RWPE2 (cell line): ENCODE measurements at regions not wholly inside any gene's neighbourhood (a gene's known extent, or its start where the extent isn't known, plus 50 kb on each side); places are given as distances from the start of the nearest gene placed in this dataset.

ENCODE experiments used
- ATAC-seq: fragments of 200-7000 bp; cut with Tn5 transposase; 3 replicates; pipeline ENCODE4 v1.9.1; 2021; ENCODE audit warnings: low read depth
- DNase-seq: peaks from one replicate; pipeline ENCODE4 v3.0.0-alpha.2; 2020; ENCODE audit warnings: low spot score
- H3K27ac ChIP-seq: fragments of 450-650 bp; 2 replicates; pipeline ENCODE4 v1.5.1; 2017; ENCODE audit warnings: mild to moderate bottlenecking; ENCODE audit not compliant: poor library complexity, severe bottlenecking
- H3K27me3 ChIP-seq: fragments of 250-450 bp; sonication (Bioruptor Pico); 2 replicates; pipeline ENCODE4 v1.5.1; 2021; ENCODE audit warnings: mild to moderate bottlenecking, moderate library complexity; ENCODE audit not compliant: insufficient read depth, poor library complexity, severe bottlenecking
- H3K36me3 ChIP-seq: fragments of 250-450 bp; sonication (Bioruptor Pico); 2 replicates; pipeline ENCODE4 v1.5.1; 2020; ENCODE audit warnings: low read depth, mild to moderate bottlenecking, moderate library complexity
- H3K4me1 ChIP-seq: fragments of 250-450 bp; sonication (Bioruptor Pico); 2 replicates; pipeline ENCODE4 v1.5.1; 2021; ENCODE audit warnings: mild to moderate bottlenecking, moderate library complexity; ENCODE audit not compliant: insufficient read depth, poor library complexity, severe bottlenecking
- H3K4me3 ChIP-seq: fragments of 250-450 bp; sonication (Bioruptor Pico); 2 replicates; pipeline ENCODE4 v1.5.1; 2021; ENCODE audit warnings: mild to moderate bottlenecking, moderate library complexity; ENCODE audit not compliant: severe bottlenecking
- H3K9me3 ChIP-seq: fragments of 250-450 bp; sonication (Bioruptor Pico); 2 replicates; pipeline ENCODE4 v1.5.1; 2021; ENCODE audit warnings: mild to moderate bottlenecking, moderate library complexity; ENCODE audit not compliant: severe bottlenecking
- CTCF ChIP-seq: fragments of 450-650 bp; IDR thresholded peaks from one replicate; pipeline ENCODE4 v1.5.1; 2017; ENCODE audit warnings: mild to moderate bottlenecking, moderate library complexity; ENCODE audit not compliant: poor library complexity, severe bottlenecking

DNA sequence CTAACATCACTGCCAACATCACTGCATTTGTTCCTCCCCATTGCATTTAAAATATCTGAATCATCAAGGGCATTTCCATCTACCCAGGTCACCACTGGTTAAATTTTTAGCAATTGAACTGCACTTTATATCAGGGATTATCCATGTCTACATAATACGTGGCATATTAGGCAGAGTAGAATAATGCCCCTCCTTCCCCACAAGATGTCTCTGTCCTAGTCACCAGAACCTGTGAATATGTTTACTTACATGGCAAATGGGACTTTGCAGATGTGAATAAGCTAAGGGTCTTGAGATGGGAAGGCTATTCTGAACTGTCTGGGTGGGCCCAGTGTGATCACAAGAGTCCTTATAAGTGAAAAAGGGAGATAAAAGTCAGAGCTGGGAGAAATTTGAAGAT is 181.7 kb upstream of the ARID2 start:
- ATAC-seq (no peak), DNase-seq (no peak)
- no peaks in the 10 kb centered on the region for H3K4me1 ChIP-seq
- no peak for TF ChIP-seq CTCF
- H3K27me3 ChIP-seq = no peaks in the 10 kb centered on the region
- no peak overlapping the region for H3K27ac ChIP-seq
- no peak overlapping the region for H3K4me3 ChIP-seq
- H3K9me3 ChIP-seq = no peaks in the 10 kb centered on the region
- H3K36me3 ChIP-seq = no peaks in the 10 kb centered on the region

GRCh38 chr12:45548426-45548825 is 181.1 kb upstream of the ARID2 start:
- TF ChIP-seq CTCF = no peak
- H3K27ac ChIP-seq = no peak overlapping the region
- H3K9me3 ChIP-seq = no peaks in the 10 kb centered on the region
- H3K27me3 ChIP-seq = no peaks in the 10 kb centered on the region
- ATAC-seq = no peak
- H3K36me3 ChIP-seq = no peaks in the 10 kb centered on the region
- H3K4me3 ChIP-seq = no peak overlapping the region
- DNase-seq = no peak
- H3K4me1 ChIP-seq = no peaks in the 10 kb centered on the region

DNA sequence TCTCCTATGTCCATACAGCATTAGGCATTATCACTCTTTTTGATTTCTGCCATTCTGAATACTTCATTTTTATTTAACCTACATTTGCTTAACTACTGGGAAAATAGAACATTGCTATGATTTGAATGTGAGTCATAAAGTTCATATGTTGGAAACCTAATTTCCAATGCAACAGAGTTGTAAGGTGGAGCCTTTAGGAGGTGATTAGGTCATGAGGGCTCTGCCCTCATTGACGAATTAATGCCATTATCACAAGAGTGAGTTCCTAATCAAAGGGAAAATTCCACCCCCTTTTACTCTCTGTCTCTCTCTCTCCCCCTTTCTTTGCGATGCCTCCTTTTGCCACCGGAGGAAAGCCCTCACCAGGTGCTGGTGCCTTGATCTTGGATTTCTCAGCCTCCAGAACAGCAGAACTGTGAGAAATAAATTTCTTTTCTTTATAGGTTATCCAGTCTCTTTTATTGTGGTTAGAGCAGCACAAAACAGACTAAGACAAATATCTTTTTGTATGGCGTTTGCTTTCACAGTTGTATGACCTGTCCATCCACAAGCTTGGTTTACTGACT is 180.1 kb upstream of the ARID2 start:
- no peak overlapping the region for H3K27ac ChIP-seq
- no peak overlapping the region for H3K4me3 ChIP-seq
- no peaks in the 10 kb centered on the region for H3K27me3 ChIP-seq
- no peak for ATAC-seq
- DNase-seq = no peak
- no peaks in the 10 kb centered on the region for H3K4me1 ChIP-seq
- H3K36me3 ChIP-seq = no peaks in the 10 kb centered on the region
- no peaks in the 10 kb centered on the region for H3K9me3 ChIP-seq
- TF ChIP-seq CTCF = no peak

DNA sequence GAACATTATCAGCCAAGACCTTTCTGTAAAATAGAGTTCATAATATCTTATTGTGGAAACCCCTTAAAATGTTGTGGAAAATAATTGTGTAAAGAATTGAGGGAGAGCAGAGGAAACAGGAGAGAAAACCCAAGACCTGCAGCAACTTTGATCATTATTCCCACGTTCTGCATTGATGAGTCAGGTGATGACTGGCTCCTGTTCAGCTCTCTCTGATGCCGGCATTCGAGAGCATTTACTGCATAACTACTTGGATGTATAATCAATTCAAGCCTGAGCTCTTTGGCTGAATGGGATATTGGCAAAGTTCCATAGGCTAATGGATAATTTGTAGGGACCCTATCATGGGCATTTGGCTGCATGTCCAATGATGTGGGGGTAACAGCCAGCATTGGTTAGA is 176.3 kb upstream of the ARID2 start:
- ATAC-seq (no peak), DNase-seq (no peak)
- no peak for TF ChIP-seq CTCF
- Histone ChIP-seq H3K27ac (no peak overlapping the region), H3K27me3 (no peaks in the 10 kb centered on the region), H3K4me1 (no peaks in the 10 kb centered on the region), H3K36me3 (no peaks in the 10 kb centered on the region), H3K4me3 (no peak overlapping the region), H3K9me3 (no peaks in the 10 kb centered on the region)

- DNase-seq (no peak), ATAC-seq (no peak)
- Histone ChIP-seq H3K36me3 (no peaks in the 10 kb centered on the region), H3K9me3 (no peaks in the 10 kb centered on the region), H3K4me3 (no peak overlapping the region), H3K4me1 (no peaks in the 10 kb centered on the region), H3K27me3 (no peaks in the 10 kb centered on the region), H3K27ac (no peak overlapping the region)
- TF ChIP-seq CTCF = no peak
Observed at GRCh38 chr12:45557016-45557415, 172.5 kb upstream of the ARID2 start.
